ENCODE measurements at regions not wholly inside any gene's neighbourhood (a gene's known extent, or its start where the extent isn't known, plus 50 kb on each side); places are given as distances from the start of the nearest gene placed in this dataset.

DNA sequence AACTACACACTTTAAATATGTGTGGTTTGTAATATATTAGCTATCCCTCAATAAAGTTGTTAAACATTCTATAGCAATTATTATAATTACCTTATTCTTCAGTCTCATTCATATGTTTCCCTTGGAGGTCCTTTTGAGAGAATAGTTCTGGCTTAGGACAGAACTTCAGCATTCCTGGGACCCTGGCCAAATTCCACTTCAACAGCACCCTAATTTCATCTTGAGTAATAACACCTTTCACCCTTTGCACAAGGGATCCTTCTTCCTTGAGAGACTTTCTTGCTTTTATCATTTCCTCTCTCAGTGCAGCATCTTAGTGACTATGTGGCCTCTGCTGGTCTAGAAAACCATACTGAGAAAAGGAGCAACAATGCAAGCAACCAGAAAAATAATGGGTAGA lies 255.9 kb downstream of the C11orf87 start:
- TF ChIP-seq, protein P1, sequence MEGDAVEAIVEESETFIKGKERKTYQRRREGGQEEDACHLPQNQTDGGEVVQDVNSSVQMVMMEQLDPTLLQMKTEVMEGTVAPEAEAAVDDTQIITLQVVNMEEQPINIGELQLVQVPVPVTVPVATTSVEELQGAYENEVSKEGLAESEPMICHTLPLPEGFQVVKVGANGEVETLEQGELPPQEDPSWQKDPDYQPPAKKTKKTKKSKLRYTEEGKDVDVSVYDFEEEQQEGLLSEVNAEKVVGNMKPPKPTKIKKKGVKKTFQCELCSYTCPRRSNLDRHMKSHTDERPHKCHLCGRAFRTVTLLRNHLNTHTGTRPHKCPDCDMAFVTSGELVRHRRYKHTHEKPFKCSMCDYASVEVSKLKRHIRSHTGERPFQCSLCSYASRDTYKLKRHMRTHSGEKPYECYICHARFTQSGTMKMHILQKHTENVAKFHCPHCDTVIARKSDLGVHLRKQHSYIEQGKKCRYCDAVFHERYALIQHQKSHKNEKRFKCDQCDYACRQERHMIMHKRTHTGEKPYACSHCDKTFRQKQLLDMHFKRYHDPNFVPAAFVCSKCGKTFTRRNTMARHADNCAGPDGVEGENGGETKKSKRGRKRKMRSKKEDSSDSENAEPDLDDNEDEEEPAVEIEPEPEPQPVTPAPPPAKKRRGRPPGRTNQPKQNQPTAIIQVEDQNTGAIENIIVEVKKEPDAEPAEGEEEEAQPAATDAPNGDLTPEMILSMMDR (conservative IDR thresholded peaks at IDR 0.05 in 1 of 2, IDR thresholded peaks at IDR 0.05 in 1 of 2; ENCODE audit: extremely low read depth in 1 of 2, insufficient read depth in 1 of 2, low read depth in 1 of 2, low read length in 2 of 2) = no peak
- no peak for TF ChIP-seq EZH2 (IDR thresholded peaks at IDR 0.05; ENCODE audit: borderline replicate concordance, low read length)
